SKM-1 treated with dmso at 0.1 percent for 144 hours (cell line): ENCODE measurements at regions not wholly inside any gene's neighbourhood (a gene's known extent, or its start where the extent isn't known, plus 50 kb on each side); places are given as distances from the start of the nearest gene placed in this dataset.
"Not testable (repeated sequence)": the region's sequence is repeated elsewhere in the genome, so short reads cannot be mapped to it uniquely, and the experiment has no call there.

Experiments
- DNase-seq: peaks from one replicate; lab custom pipeline; 2025; ENCODE audit not compliant: unreplicated experiment; lab: John Stamatoyannopoulos, UW

GRCh38 chr1:22196041-22196440 lies 53.1 kb upstream of the WNT4 start:
- DNase-seq, result no peak

- DNase-seq, result no peak
Measured at GRCh38 chr1:22196641-22197040, 53.7 kb upstream of the WNT4 start.

GRCh38 chr1:22197644-22198043 lies 54.7 kb upstream of the WNT4 start:
- DNase-seq, result no peak

GRCh38 chr1:22201023-22201422 lies 58.1 kb upstream of the WNT4 start:
- no peak for DNase-seq

GRCh38 chr1:22203335-22203734 lies 60.4 kb upstream of the WNT4 start:
- no peak for DNase-seq

GRCh38 chr1:22204057-22204840 lies 61.4 kb upstream of the WNT4 start:
- DNase-seq, result no peak

GRCh38 chr1:22204989-22205913 lies 62.4 kb upstream of the WNT4 start:
- no peak for DNase-seq

- no peak for DNase-seq
Measured at GRCh38 chr1:22206551-22207125, 63.7 kb upstream of the WNT4 start.

GRCh38 chr1:22207511-22208267 lies 64.8 kb upstream of the WNT4 start:
- DNase-seq, result no peak

- no peak for DNase-seq
Measured at GRCh38 chr1:22208268-22208972, 65.5 kb upstream of the WNT4 start.

- DNase-seq, result no peak
Measured at GRCh38 chr1:22208973-22209378, 66.1 kb upstream of the WNT4 start.

GRCh38 chr1:22210176-22210575 lies 67.3 kb upstream of the WNT4 start:
- DNase-seq, result no peak

- DNase-seq, result no peak
Measured at GRCh38 chr1:22210636-22211035, 67.7 kb upstream of the WNT4 start.

- DNase-seq, result not testable (repeated sequence)
Measured at GRCh38 chr1:22211459-22211858, 68.6 kb upstream of the WNT4 start.

- no peak for DNase-seq
Measured at GRCh38 chr1:22212400-22213233, 69.7 kb upstream of the WNT4 start.

- no peak for DNase-seq
Measured at GRCh38 chr1:22216210-22216883, 73.5 kb upstream of the WNT4 start.

GRCh38 chr1:22216966-22217365 lies 74.1 kb upstream of the WNT4 start:
- DNase-seq, result no peak

GRCh38 chr1:22217811-22218460 lies 75.0 kb upstream of the WNT4 start:
- no peak for DNase-seq
